ENCODE measurements at regions not wholly inside any gene's neighbourhood (a gene's known extent, or its start where the extent isn't known, plus 50 kb on each side); places are given as distances from the start of the nearest gene placed in this dataset.

DNA sequence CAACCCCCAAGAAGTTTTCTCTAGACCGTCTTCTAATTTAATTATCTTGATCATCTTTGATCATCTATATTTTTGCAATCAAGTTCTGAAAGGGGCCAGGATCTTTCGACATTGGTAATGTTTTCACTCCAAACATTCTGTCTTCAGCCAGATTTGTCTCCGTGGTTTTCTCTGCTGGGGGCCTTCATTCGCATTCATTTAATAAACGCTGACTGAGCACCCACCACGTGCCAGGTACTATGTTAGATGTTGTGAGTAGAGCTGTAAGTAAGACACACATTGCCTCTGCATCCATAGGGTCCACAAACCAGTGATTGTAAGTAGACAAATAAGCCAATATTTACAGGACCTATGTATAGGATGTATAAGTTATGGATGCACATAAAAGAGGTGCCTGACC is 134.5 kb upstream of the MROH9 start:
- Histone ChIP-seq H3K36me3 (no peaks in the 10 kb centered on the region), H3K27ac (no peak overlapping the region), H3K27me3 (no peaks in the 10 kb centered on the region), H3K9me3 (no peaks in the 10 kb centered on the region), H3K4me3 (no peak overlapping the region), H3K4me1 (no peaks in the 10 kb centered on the region)
- DNase-seq (ENCODE audit: extremely low spot score in 2 of 2), result no peak
- intact Hi-C loops (cut with DNase I), result no loop called here
- TF ChIP-seq, protein P1, sequence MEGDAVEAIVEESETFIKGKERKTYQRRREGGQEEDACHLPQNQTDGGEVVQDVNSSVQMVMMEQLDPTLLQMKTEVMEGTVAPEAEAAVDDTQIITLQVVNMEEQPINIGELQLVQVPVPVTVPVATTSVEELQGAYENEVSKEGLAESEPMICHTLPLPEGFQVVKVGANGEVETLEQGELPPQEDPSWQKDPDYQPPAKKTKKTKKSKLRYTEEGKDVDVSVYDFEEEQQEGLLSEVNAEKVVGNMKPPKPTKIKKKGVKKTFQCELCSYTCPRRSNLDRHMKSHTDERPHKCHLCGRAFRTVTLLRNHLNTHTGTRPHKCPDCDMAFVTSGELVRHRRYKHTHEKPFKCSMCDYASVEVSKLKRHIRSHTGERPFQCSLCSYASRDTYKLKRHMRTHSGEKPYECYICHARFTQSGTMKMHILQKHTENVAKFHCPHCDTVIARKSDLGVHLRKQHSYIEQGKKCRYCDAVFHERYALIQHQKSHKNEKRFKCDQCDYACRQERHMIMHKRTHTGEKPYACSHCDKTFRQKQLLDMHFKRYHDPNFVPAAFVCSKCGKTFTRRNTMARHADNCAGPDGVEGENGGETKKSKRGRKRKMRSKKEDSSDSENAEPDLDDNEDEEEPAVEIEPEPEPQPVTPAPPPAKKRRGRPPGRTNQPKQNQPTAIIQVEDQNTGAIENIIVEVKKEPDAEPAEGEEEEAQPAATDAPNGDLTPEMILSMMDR (IDR thresholded peaks at IDR 0.05), result no peak
- TF ChIP-seq POLR2AphosphoS5 (IDR thresholded peaks at IDR 0.05; ENCODE audit: insufficient read depth in 1 of 2, low read depth in 1 of 2) (no peak), POLR2A (IDR thresholded peaks at IDR 0.05) (no peak)

DNA sequence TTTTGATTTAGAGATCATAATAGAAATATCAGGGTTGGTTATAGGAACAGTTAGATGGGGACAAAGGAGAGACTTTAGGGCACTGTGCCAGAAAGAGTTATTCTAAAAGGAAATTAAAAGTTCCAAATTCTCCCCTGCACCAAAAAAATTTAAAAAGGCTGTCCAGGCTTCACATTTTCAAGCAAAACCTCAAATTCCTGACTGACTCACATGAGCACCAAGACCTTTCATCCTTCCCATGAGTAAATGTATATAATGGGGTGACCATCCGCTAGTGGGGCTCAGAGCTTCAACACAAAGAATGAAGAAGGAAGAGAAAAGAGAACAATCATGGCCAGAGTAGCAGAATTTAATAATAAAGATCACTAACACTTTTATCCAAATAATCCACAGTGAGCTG is 131.6 kb upstream of the MROH9 start:
- no peaks in the 10 kb centered on the region for H3K9me3 ChIP-seq
- H3K4me3 ChIP-seq, result no peak overlapping the region
- H3K27me3 ChIP-seq, result no peaks in the 10 kb centered on the region
- TF ChIP-seq POLR2A (IDR thresholded peaks at IDR 0.05), result no peak
- TF ChIP-seq POLR2AphosphoS5 (IDR thresholded peaks at IDR 0.05; ENCODE audit: insufficient read depth in 1 of 2, low read depth in 1 of 2), result no peak
- TF ChIP-seq, protein P1 (IDR thresholded peaks at IDR 0.05), result no peak
- no peaks in the 10 kb centered on the region for H3K4me1 ChIP-seq
- H3K27ac ChIP-seq, result no peak overlapping the region
- intact Hi-C loops (cut with DNase I), result no loop called here
- DNase-seq (ENCODE audit: extremely low spot score in 2 of 2), result no peak
- H3K36me3 ChIP-seq, result no peaks in the 10 kb centered on the region

DNA sequence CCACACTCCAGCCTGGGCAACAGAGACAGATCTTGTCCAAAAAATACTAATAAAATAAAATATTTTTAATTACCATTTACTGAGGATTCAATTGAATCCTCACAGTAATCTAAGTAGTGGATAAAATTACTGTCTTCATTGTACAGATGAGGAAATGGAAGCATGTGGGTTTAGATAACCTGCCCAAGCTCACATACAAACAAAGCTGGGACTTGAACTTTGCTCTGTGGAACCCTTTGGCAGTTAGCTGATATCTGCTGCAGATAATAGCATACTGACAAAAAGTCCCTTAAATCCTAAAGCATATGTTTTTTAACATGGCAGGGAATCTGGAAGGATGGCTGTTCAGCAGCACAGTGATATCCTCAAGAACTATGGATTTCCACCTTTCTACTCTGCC is 130.9 kb upstream of the MROH9 start:
- Histone ChIP-seq H3K4me3 (no peak overlapping the region), H3K36me3 (no peaks in the 10 kb centered on the region), H3K27me3 (no peaks in the 10 kb centered on the region), H3K4me1 (no peaks in the 10 kb centered on the region), H3K9me3 (no peaks in the 10 kb centered on the region), H3K27ac (no peak overlapping the region)
- intact Hi-C loops (cut with DNase I), result no loop called here
- no peak for DNase-seq (ENCODE audit: extremely low spot score in 2 of 2)
- TF ChIP-seq, protein P1 (IDR thresholded peaks at IDR 0.05), result no peak

DNA sequence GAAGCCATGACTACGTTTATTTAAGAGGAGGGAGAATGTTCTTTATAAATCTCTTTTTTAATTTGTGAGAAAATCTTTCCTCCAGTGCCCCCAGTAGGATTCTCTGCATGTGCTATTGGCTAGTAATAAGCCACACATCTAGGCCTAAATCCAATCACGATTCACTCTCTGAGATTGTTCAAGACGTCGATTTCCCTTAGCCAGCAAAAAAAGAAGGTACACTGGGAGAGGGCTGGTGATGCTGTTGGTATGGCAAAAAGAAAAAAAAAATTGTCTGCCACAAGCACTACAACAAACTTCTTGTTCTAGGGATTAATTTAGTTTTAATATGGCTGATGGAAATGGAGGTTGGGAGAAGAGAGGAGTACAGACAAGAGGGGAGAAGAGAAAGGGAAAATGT is 130.5 kb upstream of the MROH9 start:
- no peak overlapping the region for H3K27ac ChIP-seq
- intact Hi-C loops (cut with DNase I), result no loop called here
- no peak for TF ChIP-seq POLR2A (IDR thresholded peaks at IDR 0.05)
- TF ChIP-seq, protein P1 (IDR thresholded peaks at IDR 0.05), result no peak
- TF ChIP-seq POLR2AphosphoS5 (IDR thresholded peaks at IDR 0.05; ENCODE audit: insufficient read depth in 1 of 2, low read depth in 1 of 2), result no peak

DNA sequence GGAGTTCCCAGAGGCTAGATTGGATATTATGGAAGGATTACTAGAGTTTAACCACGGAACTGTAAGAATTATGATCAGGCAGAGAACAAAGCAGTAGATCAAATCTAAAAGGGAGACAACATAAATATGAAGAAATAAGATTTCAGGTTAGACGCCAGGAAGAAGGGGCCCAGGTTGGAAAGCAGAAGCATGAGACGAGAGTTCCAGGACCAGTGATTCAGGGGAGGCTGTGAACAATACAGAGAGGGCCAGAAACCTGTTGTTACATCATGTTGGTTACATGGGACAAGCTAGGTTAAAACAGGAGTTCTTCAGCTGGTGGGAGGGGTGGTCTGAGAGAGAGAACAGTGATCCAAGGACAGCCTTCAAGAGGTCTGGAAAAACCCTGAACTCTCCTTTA is 128.4 kb upstream of the MROH9 start:
- TF ChIP-seq POLR2AphosphoS5 (IDR thresholded peaks at IDR 0.05; ENCODE audit: insufficient read depth in 1 of 2, low read depth in 1 of 2) (no peak), POLR2A (IDR thresholded peaks at IDR 0.05) (no peak)
- TF ChIP-seq, protein P1 (IDR thresholded peaks at IDR 0.05), result no peak
- Histone ChIP-seq H3K4me1 (no peaks in the 10 kb centered on the region), H3K36me3 (no peaks in the 10 kb centered on the region), H3K4me3 (no peak overlapping the region), H3K27ac (no peak overlapping the region), H3K27me3 (no peaks in the 10 kb centered on the region), H3K9me3 (no peaks in the 10 kb centered on the region)
- intact Hi-C loops (cut with DNase I), result no loop called here
- no peak for DNase-seq (ENCODE audit: extremely low spot score in 2 of 2)

More for the DNA sequence above, 130.5 kb upstream of the MROH9 start:
- no peaks in the 10 kb centered on the region for H3K27me3 ChIP-seq
- H3K9me3 ChIP-seq, result no peaks in the 10 kb centered on the region
- no peaks in the 10 kb centered on the region for H3K36me3 ChIP-seq
- H3K4me3 ChIP-seq, result no peak overlapping the region
- DNase-seq (ENCODE audit: extremely low spot score in 2 of 2), result no peak
- no peaks in the 10 kb centered on the region for H3K4me1 ChIP-seq

Data from vagina (tissue), 2 donors.